Suppressor macrophage (primary cell): ENCODE measurements at regions not wholly inside any gene's neighbourhood (a gene's known extent, or its start where the extent isn't known, plus 50 kb on each side); places are given as distances from the start of the nearest gene placed in this dataset.

Experiments
- DNase-seq, 4 experiments: peaks; one replicate each; pipeline ENCODE4 v3.0.0-alpha.2; 2020 to 2022

DNA sequence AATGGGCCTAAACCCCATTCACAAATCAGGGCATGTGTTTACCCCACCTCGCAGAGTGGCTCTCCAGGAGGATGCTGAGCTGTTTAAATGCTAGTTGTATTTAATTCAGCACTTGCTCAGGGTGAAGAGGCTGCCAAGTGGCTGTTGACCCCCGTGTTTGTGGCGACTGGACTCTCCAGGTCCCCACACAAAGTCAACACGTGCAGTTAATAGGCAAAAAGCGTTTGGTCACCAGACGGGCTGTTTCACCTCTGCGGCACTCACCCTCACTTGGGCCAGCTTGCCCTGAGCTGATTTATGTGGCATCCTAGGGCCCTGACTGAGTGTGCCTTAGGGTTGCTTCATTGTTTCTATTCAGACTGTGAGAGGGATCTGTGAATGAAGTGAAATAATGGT is 152.3 kb downstream of the GAS1 start:
- DNase-seq = no peak

GRCh38 chr9:86794391-86795046 is 152.8 kb downstream of the GAS1 start:
- no peak for DNase-seq

GRCh38 chr9:86792136-86792535 is 155.2 kb downstream of the GAS1 start:
- DNase-seq = no peak

DNA sequence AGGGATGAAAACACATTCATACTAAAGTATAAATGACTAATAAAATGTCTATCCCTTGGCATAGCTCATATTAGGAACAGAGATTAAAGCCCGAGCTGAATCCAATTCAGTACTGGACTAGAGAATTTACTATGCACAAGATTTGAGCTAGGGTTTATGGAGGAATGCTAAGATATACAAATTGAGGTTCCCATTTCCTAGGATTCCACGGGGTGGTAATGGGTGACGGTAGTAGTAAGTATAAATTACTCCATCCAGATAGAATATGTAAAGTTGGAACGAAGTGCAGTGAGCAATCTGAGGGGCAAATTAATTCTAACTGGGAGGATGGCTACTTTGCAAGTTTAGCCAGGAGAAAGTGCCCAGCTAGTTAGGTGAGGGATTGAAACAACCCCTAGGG is 156.5 kb downstream of the GAS1 start:
- DNase-seq = no peak

- DNase-seq = peak in 1 of 4 experiments; percentile 12
Measured at GRCh38 chr9:86788456-86788855, 158.8 kb downstream of the GAS1 start.

GRCh38 chr9:86783884-86784283 is 163.4 kb downstream of the GAS1 start:
- DNase-seq = peak; percentile 62 to 87 (median 76)

- peak; percentile 35 to 54 (median 50) for DNase-seq
Measured at GRCh38 chr9:86782831-86783230, 164.5 kb downstream of the GAS1 start.

DNA sequence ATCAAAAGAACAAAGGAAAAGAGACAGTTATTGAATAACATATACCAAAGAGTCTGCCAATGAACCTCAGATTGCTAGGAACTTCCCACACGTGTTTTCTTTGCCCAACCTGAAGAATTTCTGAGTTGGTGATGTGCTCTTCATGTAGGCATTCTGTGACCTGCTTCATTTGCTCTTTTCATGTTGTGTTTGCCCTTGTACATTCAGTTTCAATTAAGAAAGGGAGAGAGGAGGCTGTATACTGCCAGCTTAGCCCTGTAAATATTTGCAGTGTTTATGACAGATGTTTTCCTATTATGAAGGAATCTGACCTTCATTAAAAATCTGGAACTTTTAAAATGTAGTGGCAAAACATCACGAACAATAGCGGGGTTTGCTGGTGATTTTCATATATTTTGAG is 168.5 kb downstream of the GAS1 start:
- no peak for DNase-seq

- no peak for DNase-seq
Measured at GRCh38 chr9:86775718-86776117, 171.6 kb downstream of the GAS1 start.

GRCh38 chr9:86774116-86774515 is 173.2 kb downstream of the GAS1 start:
- DNase-seq = no peak

GRCh38 chr9:86773422-86773945 is 173.8 kb downstream of the GAS1 start:
- no peak for DNase-seq

DNA sequence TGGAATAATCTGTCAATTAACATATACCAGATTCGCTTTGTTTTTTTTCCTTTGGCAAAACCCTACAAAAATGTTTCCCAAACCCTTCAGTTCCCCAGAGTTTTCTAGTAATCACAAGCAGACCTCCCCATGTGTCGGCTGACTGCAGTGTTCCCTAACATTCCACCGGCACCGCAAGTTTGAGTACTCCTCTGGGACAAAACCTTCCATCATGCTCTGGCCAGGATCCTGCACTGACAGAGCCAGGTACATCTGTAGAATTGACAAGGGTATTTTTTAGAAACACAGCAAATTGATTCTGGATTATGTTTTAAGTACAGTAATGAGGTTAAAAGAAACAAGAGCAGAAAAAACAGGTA is 174.7 kb downstream of the GAS1 start:
- no peak for DNase-seq

DNA sequence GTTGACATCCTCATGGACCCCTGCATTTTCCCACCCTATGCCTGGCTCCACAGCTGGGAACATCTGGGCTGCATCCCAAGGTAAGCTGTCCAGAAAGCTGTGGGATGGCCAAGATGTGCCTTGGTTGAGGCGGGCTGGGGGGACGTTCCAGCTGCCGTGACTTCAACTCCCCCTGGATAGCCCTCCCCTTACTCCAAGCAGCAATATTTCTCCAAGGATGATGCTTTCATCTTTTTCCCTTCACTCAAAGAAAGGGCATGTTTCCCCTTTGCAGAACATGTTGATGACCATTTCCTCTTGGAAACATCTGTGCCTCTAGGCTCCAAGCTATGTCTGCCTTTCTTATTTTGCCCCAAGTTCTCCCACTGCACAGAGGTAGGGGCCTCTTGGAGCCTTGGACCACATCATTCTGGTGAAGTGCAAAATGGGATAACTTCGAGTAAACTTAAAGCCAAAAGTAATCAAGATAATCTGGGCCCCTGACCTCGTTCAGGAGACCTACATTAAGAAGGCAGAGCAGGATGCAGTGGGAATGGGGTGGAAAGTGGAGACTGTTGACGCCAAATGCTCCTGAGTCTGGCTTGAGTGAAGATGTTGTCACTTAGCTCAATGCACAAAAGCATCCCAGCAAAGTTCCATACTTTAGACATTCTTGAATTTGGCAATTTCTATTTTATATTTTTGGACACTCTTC is 175.2 kb downstream of the GAS1 start:
- no peak for DNase-seq

- DNase-seq = no peak
Measured at GRCh38 chr9:86771420-86771819, 175.9 kb downstream of the GAS1 start.

GRCh38 chr9:86768709-86769108 is 178.6 kb downstream of the GAS1 start:
- DNase-seq = no peak

GRCh38 chr9:86768020-86768419 is 179.3 kb downstream of the GAS1 start:
- DNase-seq = no peak

- DNase-seq = no peak
Measured at GRCh38 chr9:86767373-86767772, 179.9 kb downstream of the GAS1 start.

DNA sequence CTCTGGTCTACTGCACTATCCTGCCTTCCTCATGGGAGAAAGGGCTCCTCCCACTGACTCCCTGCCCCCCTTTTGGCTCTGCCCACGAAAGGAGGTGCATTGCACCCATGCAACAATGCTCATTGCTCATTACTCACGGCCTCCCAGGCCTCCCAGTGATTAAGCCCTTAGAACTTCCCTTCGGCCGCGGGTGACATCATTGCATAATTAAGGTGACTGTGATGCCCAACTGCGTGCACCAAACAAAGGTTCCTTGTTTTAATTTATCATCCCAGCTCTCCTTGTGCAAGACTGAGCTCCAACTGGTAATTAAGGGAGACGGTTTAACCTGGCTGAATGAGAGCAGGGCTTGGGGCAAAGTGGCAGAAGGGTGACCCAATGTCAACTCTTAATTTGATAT is 180.4 kb downstream of the GAS1 start:
- DNase-seq = peak; percentile 91 to 96 (median 93)

- peak in 1 of 4 experiments; percentile 40 for DNase-seq
Measured at GRCh38 chr9:86766511-86766910, 180.8 kb downstream of the GAS1 start.

DNA sequence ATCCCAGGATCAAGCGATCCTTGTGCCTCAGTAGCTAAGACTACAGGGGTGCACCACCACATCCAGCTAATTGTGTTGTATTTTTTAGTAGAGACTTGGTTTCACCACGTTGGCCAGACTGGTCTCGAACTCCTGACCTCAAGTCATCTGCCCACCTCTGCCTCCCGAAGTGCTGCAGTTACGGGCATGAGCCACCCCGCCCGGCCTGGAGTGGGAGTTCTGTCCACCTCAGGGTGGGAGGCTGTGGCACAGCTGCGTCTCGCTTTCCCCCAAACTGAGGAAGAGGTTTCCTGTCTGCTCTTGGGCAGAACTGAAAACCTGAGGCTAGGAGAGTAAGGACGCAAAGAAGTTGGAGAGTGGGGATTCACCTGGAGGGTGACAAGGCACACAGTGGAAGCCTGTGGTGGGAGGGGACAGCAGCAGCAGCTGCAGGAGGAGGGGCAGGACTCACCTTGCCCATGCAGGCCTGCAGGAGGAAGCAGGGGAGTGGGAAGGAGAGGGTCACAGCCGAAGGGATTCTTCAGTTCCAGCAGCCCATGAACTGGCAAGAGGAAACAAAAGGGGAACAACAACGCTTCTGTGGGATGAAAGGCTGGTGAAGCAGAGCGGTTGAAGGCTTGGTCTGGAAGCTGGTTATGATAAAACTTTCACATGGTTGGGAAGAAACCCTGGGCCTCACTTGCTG is 181.4 kb downstream of the GAS1 start:
- peak; percentile 55 to 75 (median 72) for DNase-seq

GRCh38 chr9:86764671-86765343 is 182.5 kb downstream of the GAS1 start:
- no peak for DNase-seq

DNA sequence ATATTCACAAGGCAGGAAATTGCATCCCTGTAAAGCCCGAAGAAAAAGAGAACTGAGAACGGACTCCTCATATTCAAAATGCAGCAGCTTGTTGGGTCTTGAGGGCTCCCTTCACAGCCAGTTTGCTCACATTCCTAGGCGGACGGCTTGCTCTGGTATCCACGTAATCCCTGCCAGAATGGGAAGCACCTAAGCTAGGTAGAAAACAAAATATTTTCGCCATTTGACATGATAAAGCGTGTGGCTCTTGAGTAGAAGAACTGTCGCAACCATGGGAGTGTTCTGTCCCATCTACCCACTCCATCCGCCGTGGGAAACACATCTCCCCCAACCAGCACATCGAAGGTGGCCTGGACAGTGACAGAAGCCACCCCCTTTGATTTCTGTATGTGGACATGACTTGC is 183.1 kb downstream of the GAS1 start:
- DNase-seq = peak; percentile 66 to 86 (median 74)

DNA sequence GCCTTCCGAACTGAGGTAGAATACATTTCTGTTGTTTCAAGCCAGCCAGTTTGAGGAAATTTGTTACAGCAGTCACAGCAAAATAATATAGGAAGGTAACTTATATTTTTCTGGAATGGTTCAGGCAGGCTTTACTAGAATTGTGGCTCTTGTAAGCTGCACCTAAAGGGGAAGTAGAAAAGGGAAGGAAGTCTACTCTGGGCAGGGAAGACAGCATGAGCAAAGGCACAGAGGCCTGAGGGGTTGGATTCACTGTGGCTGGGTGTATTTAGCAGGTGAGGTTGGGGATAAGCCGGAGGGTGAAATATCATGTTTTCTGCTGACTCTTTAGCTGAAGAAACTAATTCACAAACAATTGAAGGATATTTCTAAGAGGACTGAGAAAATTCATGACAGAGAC is 183.5 kb downstream of the GAS1 start:
- peak; percentile 61 to 86 (median 80) for DNase-seq
